Hematopoietic multipotent progenitor cell treated with erythropoietin and hydrocortisone succinate and interleukin-3 and kit ligand, for 6 days (in vitro differentiated cells): ENCODE measurements at regions not wholly inside any gene's neighbourhood (a gene's known extent, or its start where the extent isn't known, plus 50 kb on each side); places are given as distances from the start of the nearest gene placed in this dataset.
"Not testable (repeated sequence)": the region's sequence is repeated elsewhere in the genome, so short reads cannot be mapped to it uniquely, and the experiment has no call there.

Source experiments
- DNase-seq: peaks from one replicate; pipeline ENCODE4 v3.0.0-alpha.2; 2015

- DNase-seq = no peak
Observed at GRCh38 chr10:76651154-76651553, 986.5 kb downstream of the KCNMA1 start.

GRCh38 chr10:76649723-76650127 lies 987.9 kb downstream of the KCNMA1 start:
- no peak for DNase-seq

DNA sequence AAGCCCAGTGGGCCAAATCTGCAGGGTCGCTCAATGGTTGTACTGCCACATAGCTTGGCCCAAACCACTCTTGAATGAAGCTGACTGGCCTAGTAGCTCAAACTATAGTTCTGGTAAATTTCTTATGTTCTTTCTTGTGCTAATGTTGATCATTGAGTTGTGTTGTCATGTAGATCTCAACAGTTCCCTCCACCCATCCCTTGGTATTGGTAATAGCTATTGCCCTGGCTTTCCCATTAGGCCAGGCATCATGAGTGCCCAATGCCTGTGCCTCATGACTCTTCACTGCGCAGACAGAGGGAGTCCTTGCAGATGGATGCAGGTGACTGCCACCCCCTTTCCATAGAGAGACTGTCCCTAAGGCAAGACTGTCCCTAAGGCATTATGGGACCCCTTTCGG lies 988.4 kb downstream of the KCNMA1 start:
- no peak for DNase-seq

- no peak for DNase-seq
Observed at GRCh38 chr10:76647301-76647700, 990.3 kb downstream of the KCNMA1 start.

DNA sequence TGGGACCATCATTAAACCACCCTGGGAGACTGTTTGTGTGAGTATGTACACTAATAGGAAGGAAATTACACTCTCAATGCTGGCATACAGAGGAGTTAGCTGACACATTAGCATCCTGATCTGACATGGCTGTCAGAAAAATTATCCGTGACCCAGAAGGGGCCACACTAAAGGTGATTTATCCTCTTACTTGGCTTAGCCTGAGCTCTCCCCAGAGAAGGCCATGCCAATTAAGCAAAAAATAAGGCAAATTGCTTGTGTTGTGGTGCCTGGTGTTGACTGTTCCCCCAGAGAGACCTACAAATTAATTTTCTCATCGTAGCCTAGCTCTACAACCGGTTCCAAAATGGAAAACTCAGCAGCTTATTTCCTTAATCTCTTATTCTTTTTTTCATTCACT lies 992.3 kb downstream of the KCNMA1 start:
- DNase-seq = no peak

- no peak for DNase-seq
Observed at GRCh38 chr10:76644476-76644875, 993.1 kb downstream of the KCNMA1 start.

- DNase-seq = no peak
Observed at GRCh38 chr10:76643511-76643911, 994.1 kb downstream of the KCNMA1 start.

- DNase-seq = no peak
Observed at GRCh38 chr10:76642358-76642757, 995.2 kb downstream of the KCNMA1 start.

GRCh38 chr10:76641215-76641614 lies 996.4 kb downstream of the KCNMA1 start:
- DNase-seq = no peak

- no peak for DNase-seq
Observed at GRCh38 chr10:76640806-76641205, 996.8 kb downstream of the KCNMA1 start.

- peak; percentile 63 for DNase-seq
Observed at GRCh38 chr10:76632767-76633051, 1004.9 kb downstream of the KCNMA1 start.

- DNase-seq = no peak
Observed at GRCh38 chr10:76631884-76632766, 1005.5 kb downstream of the KCNMA1 start.

GRCh38 chr10:76631036-76631670 lies 1006.5 kb downstream of the KCNMA1 start:
- DNase-seq = no peak

DNA sequence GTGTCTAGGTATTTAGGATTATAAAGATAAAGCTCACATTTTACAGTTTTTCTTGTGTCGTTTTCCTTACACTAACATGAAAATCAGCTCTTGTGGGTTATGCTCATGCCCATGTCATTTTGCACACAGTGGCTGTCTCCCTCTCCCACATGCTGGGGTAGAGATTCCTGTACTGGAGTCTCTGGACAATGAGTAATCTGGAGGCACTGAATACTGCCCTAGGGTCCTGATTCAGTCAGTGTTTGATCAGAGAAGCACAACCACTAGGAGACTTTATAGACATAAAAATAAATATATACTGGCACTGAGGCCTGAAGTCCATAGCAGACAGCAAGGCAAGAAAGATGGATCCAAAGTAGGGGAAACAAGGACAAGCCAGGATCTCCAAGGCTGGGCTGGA lies 1008.8 kb downstream of the KCNMA1 start:
- DNase-seq = no peak

GRCh38 chr10:76626386-76626785 lies 1011.2 kb downstream of the KCNMA1 start:
- no peak for DNase-seq

- no peak for DNase-seq
Observed at GRCh38 chr10:76624470-76624869, 1013.1 kb downstream of the KCNMA1 start.

DNA sequence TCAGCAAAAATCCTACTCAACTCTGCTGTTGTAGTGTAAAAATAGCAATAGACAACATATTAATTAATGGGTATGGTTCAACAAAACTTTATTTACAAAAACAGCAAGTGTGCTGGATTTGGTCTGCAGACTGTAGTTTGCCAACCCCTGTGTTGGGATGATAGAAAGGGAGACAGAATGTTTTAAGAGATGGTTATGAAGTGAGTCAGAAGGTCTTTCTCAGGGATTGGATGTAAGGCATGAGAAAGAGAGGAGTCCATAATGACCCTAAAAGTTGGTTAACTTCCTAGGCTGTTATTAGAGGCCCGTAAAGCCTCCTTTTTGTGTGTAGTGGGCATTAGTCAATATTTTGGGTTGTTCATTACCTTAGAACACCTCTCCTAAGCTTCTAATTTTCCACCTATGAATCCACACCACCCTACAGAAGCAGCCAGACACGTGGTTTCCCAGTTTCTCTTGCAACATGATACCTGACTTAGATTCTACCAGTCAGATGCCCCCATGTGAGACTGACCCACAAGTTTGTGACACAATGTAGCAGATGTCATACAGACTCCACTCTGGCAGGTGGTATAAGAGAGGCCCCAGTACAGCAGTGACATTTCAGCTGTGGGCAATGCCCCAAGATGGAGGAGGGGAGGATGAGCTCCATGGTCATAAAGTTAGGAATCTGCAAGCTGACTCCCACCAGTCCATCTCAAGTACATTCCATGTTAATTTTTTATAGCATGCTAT lies 1015.6 kb downstream of the KCNMA1 start:
- no peak for DNase-seq

- DNase-seq = no peak
Observed at GRCh38 chr10:76618641-76619040, 1019.0 kb downstream of the KCNMA1 start.

DNA sequence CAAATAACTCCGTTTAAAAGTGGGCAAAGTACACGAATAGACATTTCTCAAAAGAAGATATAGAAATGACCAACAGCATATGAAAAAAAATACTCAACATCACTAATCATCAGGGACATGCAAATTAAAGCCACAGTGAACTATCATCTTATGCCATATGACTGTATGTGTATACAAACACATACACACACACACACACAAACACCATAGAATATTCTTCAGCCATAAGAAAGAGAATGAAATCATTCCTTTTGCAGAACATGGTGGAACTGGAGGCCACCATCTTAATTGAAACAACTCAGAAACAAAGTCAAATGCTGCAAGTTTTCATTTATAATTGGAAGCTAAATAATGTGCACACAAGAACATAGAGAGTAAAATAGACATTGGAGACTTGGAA lies 1019.4 kb downstream of the KCNMA1 start:
- peak; percentile 3 for DNase-seq

DNA sequence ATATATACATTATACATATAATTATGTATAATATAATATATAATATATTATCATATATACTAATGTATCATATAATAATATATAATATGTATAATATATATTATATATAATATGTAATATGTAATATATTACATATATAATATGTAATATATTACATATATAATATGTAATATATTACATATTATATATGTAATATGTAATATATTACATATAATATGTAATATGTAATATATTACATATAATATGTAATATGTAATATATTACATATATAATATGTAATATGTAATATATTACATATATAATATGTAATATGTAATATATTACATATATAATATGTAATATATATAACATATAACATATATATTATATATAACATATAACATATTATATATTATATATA lies 1020.9 kb downstream of the KCNMA1 start:
- not testable (repeated sequence) for DNase-seq

DNA sequence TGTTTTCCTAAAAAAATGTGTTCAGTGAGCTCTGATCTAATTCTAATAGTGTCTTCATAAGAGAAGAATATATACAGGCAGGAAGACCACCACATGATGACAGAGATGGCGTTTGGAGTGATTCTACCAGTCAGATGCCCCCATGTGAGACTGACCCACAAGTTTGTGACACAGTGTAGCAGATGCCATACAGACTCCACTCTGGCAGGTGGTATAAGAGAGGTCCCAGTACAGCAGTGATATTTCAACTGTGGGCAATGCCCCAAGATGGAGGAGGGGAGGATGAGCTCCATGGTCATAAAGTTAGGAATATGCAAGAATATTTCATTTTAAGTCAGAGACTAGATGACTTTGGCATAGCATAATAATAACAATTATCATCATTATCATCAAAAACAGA lies 1022.6 kb downstream of the KCNMA1 start:
- no peak for DNase-seq
